ENCODE measurements at regions not wholly inside any gene's neighbourhood (a gene's known extent, or its start where the extent isn't known, plus 50 kb on each side); places are given as distances from the start of the nearest gene placed in this dataset.

- TF ChIP-seq THRA (IDR thresholded peaks at IDR 0.05) (peak; percentile 62; the same call in 1 of the 2 replicates), TGIF2 (CRISPR knock-in tag; IDR thresholded peaks at IDR 0.05) (no peak), CHD4 (IDR thresholded peaks at IDR 0.05; ENCODE audit: insufficient read depth, insufficient replicate concordance, low read depth, low read length, poor library complexity, severe bottlenecking) (no peak), NELFE (IDR thresholded peaks at IDR 0.05; ENCODE audit: insufficient read depth, insufficient read length) (no peak), ZNF197 (CRISPR knock-in tag; IDR thresholded peaks at IDR 0.05; ENCODE audit: low read depth) (no peak), PHF21A (IDR thresholded peaks at IDR 0.05; ENCODE audit: borderline replicate concordance, low read depth) (0 out of 2 replicates have a peak, but pooled peaks have one; percentile 21), MTA2 (IDR thresholded peaks at IDR 0.05; ENCODE audit: low read depth) (peak; percentile 36; the same call in 1 of the 2 replicates), GTF2F1 (IDR thresholded peaks at IDR 0.05; ENCODE audit: low read depth, low read length) (no peak), LEF1 (IDR thresholded peaks at IDR 0.05) (peak; percentile 78; the same call in 1 of the 2 replicates), HNRNPLL (IDR thresholded peaks at IDR 0.05; ENCODE audit: low read depth, low read length, poor library complexity, severe bottlenecking) (no peak), SRF (CRISPR knock-in tag; IDR thresholded peaks at IDR 0.05) (peak in 1 of 2 experiments; percentile 61; a peak in 1 of 4 replicates), NR2C1 (IDR thresholded peaks at IDR 0.05) (no peak), NR2C1 (tag; IDR thresholded peaks at IDR 0.05) (peak; percentile 60; the same call in 1 of the 2 replicates), ATF1 (CRISPR knock-in tag; IDR thresholded peaks at IDR 0.05) (no peak), ATF1 (tag; IDR thresholded peaks at IDR 0.05) (peak; percentile 25; the same call in 1 of the 2 replicates), ZNF592 (IDR thresholded peaks at IDR 0.05) (peak; percentile 80), CREB1 (IDR thresholded peaks at IDR 0.05) (no peak), CREB1 (CRISPR knock-in tag; IDR thresholded peaks at IDR 0.05) (no peak), CXXC5 (CRISPR knock-in tag; IDR thresholded peaks at IDR 0.05) (0 out of 2 replicates have a peak, but pooled peaks have one; percentile 21), ARID1B (IDR thresholded peaks at IDR 0.05) (peak; percentile 87), NCOA1 (IDR thresholded peaks at IDR 0.05; ENCODE audit: low read depth) (peak; percentile 87), CC2D1A (IDR thresholded peaks at IDR 0.05) (no peak), ATF7 (IDR thresholded peaks at IDR 0.05) (no peak), ZNF444 (CRISPR knock-in tag; IDR thresholded peaks at IDR 0.05) (no peak), SNAPC5 (CRISPR knock-in tag; IDR thresholded peaks at IDR 0.05) (no peak), STAT5B (CRISPR knock-in tag; IDR thresholded peaks at IDR 0.05) (no peak), CBFA2T2 (conservative IDR thresholded peaks at IDR 0.05) (peak; percentile 71), MEF2D (tag; conservative IDR thresholded peaks at IDR 0.05; ENCODE audit: low read depth) (peak; percentile 40; the same call in 1 of the 2 replicates)
Measured at GRCh38 chr13:95438297-95438696, 114.2 kb upstream of the CLDN10 start (continued).
